ENCODE measurements at regions not wholly inside any gene's neighbourhood (a gene's known extent, or its start where the extent isn't known, plus 50 kb on each side); places are given as distances from the start of the nearest gene placed in this dataset.

DNA sequence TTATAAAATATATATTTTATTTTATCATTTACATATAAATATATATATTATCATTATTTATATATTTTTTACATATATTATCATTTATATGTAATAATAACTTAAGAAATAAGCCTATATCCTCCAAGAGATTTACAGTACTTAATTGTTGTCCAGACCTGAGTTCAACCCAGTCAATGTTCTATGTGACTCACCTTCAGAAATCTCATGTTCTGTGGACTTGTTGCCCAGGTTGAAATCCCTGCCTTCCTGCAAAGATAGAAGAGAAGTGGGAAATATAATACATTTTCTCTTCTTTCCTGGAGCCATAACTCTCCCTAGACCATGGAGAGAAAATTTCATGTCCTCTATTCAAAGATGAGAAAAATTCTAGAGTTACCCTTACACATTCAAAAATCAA, 247.3 kb downstream of the PARM1 start:
- Histone ChIP-seq H3K27ac (no peak overlapping the region), H3K4me3 (no peak overlapping the region), H3K36me3 (no peaks in the 10 kb centered on the region)

DNA sequence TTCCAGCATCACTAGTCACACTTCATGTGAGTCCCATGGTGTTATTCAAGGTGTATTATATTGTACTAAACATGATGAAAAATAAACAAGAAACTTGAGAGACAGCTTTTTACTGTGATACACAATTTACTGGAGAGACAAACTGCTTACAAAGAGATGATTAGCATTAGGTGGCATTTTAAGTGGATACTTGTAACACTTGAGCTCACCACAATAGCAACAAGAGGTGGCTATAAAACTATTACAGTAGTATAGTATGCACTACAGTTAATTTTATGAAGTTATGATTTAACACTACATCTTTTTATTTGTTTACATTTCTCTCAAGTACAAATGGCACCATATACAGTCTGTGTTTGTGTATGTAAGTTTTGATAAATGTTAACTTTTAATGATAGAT, 246.6 kb downstream of the PARM1 start:
- Histone ChIP-seq H3K9me3 (no peaks in the 10 kb centered on the region), H3K36me3 (no peaks in the 10 kb centered on the region), H3K27me3 (no peaks in the 10 kb centered on the region), H3K27ac (no peak overlapping the region), H3K4me1 (peaks cover 0 to 4% (median 0%) of the 10 kb centered on the region in 4 donors), H3K4me3 (no peak overlapping the region)
- TF ChIP-seq, protein P1, sequence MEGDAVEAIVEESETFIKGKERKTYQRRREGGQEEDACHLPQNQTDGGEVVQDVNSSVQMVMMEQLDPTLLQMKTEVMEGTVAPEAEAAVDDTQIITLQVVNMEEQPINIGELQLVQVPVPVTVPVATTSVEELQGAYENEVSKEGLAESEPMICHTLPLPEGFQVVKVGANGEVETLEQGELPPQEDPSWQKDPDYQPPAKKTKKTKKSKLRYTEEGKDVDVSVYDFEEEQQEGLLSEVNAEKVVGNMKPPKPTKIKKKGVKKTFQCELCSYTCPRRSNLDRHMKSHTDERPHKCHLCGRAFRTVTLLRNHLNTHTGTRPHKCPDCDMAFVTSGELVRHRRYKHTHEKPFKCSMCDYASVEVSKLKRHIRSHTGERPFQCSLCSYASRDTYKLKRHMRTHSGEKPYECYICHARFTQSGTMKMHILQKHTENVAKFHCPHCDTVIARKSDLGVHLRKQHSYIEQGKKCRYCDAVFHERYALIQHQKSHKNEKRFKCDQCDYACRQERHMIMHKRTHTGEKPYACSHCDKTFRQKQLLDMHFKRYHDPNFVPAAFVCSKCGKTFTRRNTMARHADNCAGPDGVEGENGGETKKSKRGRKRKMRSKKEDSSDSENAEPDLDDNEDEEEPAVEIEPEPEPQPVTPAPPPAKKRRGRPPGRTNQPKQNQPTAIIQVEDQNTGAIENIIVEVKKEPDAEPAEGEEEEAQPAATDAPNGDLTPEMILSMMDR (IDR thresholded peaks at IDR 0.05) = no peak
- TF ChIP-seq POLR2AphosphoS5 (IDR thresholded peaks at IDR 0.05) (no peak), POLR2A (IDR thresholded peaks at IDR 0.05) (no peak), EP300 (IDR thresholded peaks at IDR 0.05) (no peak)
- DNase-seq = no peak
- intact Hi-C loops (cut with DNase I; ENCODE audit: low total_unique reads) = no loop called here

More for the DNA sequence above, 247.3 kb downstream of the PARM1 start:
- no peaks in the 10 kb centered on the region for H3K27me3 ChIP-seq
- TF ChIP-seq EP300 (IDR thresholded peaks at IDR 0.05) (no peak), POLR2A (IDR thresholded peaks at IDR 0.05) (no peak), POLR2AphosphoS5 (IDR thresholded peaks at IDR 0.05) (no peak)
- TF ChIP-seq, protein P1 (IDR thresholded peaks at IDR 0.05) = no peak
- intact Hi-C loops (cut with DNase I; ENCODE audit: low total_unique reads) = no loop called here
- DNase-seq = no peak
- H3K9me3 ChIP-seq = no peaks in the 10 kb centered on the region
- H3K4me1 ChIP-seq = peaks cover 0 to 4% (median 0%) of the 10 kb centered on the region in 4 donors

DNA sequence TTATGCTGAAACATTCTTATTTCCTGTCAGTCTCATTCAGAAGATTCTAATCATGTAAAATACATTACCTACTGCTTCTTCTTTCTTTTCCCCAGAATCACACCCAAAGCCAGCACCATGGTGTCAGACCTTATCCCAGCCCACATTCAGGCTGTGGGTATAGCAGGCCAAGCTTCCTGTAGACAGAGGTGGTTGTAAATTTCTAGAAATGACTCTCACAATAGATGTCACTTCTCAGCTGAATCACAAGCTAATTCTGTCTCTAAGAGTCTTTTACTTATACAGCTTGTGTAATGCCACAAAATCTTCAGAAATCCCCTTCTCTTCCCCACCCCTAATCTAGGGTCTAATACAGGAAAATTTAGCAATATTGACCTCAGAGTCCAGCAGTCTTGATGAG, 239.6 kb downstream of the PARM1 start:
- TF ChIP-seq POLR2A (IDR thresholded peaks at IDR 0.05) (no peak), EP300 (IDR thresholded peaks at IDR 0.05) (no peak), POLR2AphosphoS5 (IDR thresholded peaks at IDR 0.05) (no peak)
- TF ChIP-seq, protein P1 (IDR thresholded peaks at IDR 0.05) = no peak
- intact Hi-C loops (cut with DNase I; ENCODE audit: low total_unique reads) = no loop called here
- Histone ChIP-seq H3K27me3 (no peaks in the 10 kb centered on the region), H3K4me3 (no peak overlapping the region), H3K27ac (no peak overlapping the region), H3K4me1 (no peaks in the 10 kb centered on the region), H3K9me3 (no peaks in the 10 kb centered on the region), H3K36me3 (no peaks in the 10 kb centered on the region)
- DNase-seq = no peak

DNA sequence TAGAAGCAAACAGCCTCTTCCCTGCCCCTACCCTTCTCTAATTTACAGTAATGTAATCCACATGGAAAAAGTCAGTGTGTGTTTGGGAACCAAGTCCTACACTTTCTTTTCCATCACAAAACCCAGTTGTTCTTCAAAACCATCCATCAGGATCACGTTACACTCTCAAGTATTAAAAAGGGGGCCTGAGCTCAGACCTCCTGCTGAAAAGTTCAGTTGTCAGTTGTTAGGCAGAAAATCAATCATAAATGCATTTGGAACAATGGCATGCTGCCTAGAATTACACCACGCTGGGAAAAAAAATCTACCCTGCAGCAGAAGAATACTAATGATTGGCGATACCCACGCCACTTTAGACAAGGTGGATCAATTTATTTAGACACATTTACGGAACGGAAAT, 236.5 kb downstream of the PARM1 start:
- peaks cover 0 to 7% (median 0%) of the 10 kb centered on the region in 4 donors for H3K9me3 ChIP-seq
- intact Hi-C loops (cut with DNase I; ENCODE audit: low total_unique reads) = no loop called here
- WGBS, 5 donors = 22 to 49% (median 42%) methylated on average over 6 of the region's 6 CpGs
- H3K27ac ChIP-seq = no peak overlapping the region
- H3K4me1 ChIP-seq = no peaks in the 10 kb centered on the region
- no peaks in the 10 kb centered on the region for H3K36me3 ChIP-seq
- no peak overlapping the region for H3K4me3 ChIP-seq
- TF ChIP-seq, protein P1 (IDR thresholded peaks at IDR 0.05) = no peak
- TF ChIP-seq POLR2AphosphoS5 (IDR thresholded peaks at IDR 0.05) = no peak
- TF ChIP-seq POLR2A (IDR thresholded peaks at IDR 0.05) = no peak
- no peak for TF ChIP-seq EP300 (IDR thresholded peaks at IDR 0.05)
- DNase-seq = no peak
- H3K27me3 ChIP-seq = no peaks in the 10 kb centered on the region

Data from stomach (tissue), 8 donors.